ENCODE measurements at regions not wholly inside any gene's neighbourhood (a gene's known extent, or its start where the extent isn't known, plus 50 kb on each side); places are given as distances from the start of the nearest gene placed in this dataset.

- Histone ChIP-seq H3K4me1 (ENCODE audit: control insufficient read depth, insufficient read depth, low read length) (no peaks in the 10 kb centered on the region), H3K9me3 (ENCODE audit: control insufficient read depth, low read length) (no peaks in the 10 kb centered on the region), H3K9ac (ENCODE audit: extremely low read depth, low read length, poor library complexity, severe bottlenecking) (no peak overlapping the region), H3K4me3 (ENCODE audit: low read length) (no peak overlapping the region), H3K27me3 (ENCODE audit: control insufficient read depth, insufficient read depth, low read length, poor library complexity, severe bottlenecking) (no peaks in the 10 kb centered on the region), H3K36me3 (ENCODE audit: control insufficient read depth, insufficient read depth, low read length) (no peaks in the 10 kb centered on the region), H3K27ac (ENCODE audit: low read depth, low read length) (no peak overlapping the region)
- Mint-ChIP-seq H3K27ac (no peak overlapping the region), H3K36me3 (ENCODE audit: low read depth) (no peaks in the 10 kb centered on the region), H3K27me3 (ENCODE audit: insufficient read depth) (peaks cover 7% of the 10 kb centered on the region), H3K9me3 (no peaks in the 10 kb centered on the region), H3K4me1 (peaks cover 10% of the 10 kb centered on the region), H3K4me3 (no peak overlapping the region)
- TF ChIP-seq, protein P1, sequence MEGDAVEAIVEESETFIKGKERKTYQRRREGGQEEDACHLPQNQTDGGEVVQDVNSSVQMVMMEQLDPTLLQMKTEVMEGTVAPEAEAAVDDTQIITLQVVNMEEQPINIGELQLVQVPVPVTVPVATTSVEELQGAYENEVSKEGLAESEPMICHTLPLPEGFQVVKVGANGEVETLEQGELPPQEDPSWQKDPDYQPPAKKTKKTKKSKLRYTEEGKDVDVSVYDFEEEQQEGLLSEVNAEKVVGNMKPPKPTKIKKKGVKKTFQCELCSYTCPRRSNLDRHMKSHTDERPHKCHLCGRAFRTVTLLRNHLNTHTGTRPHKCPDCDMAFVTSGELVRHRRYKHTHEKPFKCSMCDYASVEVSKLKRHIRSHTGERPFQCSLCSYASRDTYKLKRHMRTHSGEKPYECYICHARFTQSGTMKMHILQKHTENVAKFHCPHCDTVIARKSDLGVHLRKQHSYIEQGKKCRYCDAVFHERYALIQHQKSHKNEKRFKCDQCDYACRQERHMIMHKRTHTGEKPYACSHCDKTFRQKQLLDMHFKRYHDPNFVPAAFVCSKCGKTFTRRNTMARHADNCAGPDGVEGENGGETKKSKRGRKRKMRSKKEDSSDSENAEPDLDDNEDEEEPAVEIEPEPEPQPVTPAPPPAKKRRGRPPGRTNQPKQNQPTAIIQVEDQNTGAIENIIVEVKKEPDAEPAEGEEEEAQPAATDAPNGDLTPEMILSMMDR (conservative IDR thresholded peaks at IDR 0.05): no peak
- 100% methylated on average over 1 of the region's 1 CpG; no CpG with 5 or more reads in 1 of the 2 experiments for WGBS, 2 experiments (ENCODE audit: insufficient coverage in 1 of 2, insufficient read length in 1 of 2)
- no peak for DNase-seq
These were observed 413.0 kb downstream of the SOX2 start for GRCh38 chr3:182124716-182125115.

- Histone ChIP-seq H3K36me3 (ENCODE audit: control insufficient read depth, insufficient read depth, low read length) (no peaks in the 10 kb centered on the region), H3K4me3 (ENCODE audit: low read length) (no peak overlapping the region), H3K9me3 (ENCODE audit: control insufficient read depth, low read length) (no peaks in the 10 kb centered on the region), H3K27ac (ENCODE audit: low read depth, low read length) (no peak overlapping the region), H3K4me1 (ENCODE audit: control insufficient read depth, insufficient read depth, low read length) (no peaks in the 10 kb centered on the region), H3K9ac (ENCODE audit: extremely low read depth, low read length, poor library complexity, severe bottlenecking) (no peak overlapping the region), H3K27me3 (ENCODE audit: control insufficient read depth, insufficient read depth, low read length, poor library complexity, severe bottlenecking) (no peaks in the 10 kb centered on the region)
- no peaks in the 10 kb centered on the region for H3K36me3 Mint-ChIP-seq (ENCODE audit: low read depth)
- H3K4me1 Mint-ChIP-seq: no peaks in the 10 kb centered on the region
- no peaks in the 10 kb centered on the region for H3K9me3 Mint-ChIP-seq
- TF ChIP-seq, protein P1 (conservative IDR thresholded peaks at IDR 0.05): no peak
- H3K27ac Mint-ChIP-seq: no peak overlapping the region
- H3K4me3 Mint-ChIP-seq: no peak overlapping the region
- peaks cover 15% of the 10 kb centered on the region for H3K27me3 Mint-ChIP-seq (ENCODE audit: insufficient read depth)
- no peak for DNase-seq
- WGBS, 2 experiments (ENCODE audit: insufficient coverage in 1 of 2, insufficient read length in 1 of 2): 68 to 80% methylated on average over 3 to 6 of the region's 9 CpGs
These were observed 418.0 kb downstream of the SOX2 start for GRCh38 chr3:182129740-182130139.

DNA sequence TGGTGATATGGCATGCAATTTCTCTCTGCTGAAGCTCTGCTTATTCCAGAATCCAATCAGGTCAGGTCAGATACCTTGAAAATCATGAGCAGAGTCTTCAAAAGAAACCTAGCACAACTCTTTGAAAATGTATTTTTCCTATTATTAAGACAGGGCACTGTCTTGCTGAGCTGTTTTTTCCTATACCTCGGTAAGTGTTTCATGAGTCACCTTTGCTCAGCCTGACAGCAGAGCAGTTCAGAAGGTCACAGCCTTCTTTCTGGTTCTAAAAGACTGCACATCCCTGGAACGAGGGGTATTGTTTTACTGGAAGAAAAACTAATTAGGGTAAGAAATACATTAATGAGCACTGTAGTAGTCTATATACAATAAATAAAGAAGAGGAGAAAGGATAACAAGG is 422.0 kb downstream of the SOX2 start:
- Mint-ChIP-seq H3K9me3 (no peaks in the 10 kb centered on the region), H3K4me3 (no peak overlapping the region), H3K27me3 (ENCODE audit: insufficient read depth) (peaks cover 28% of the 10 kb centered on the region), H3K4me1 (peaks cover 3% of the 10 kb centered on the region), H3K36me3 (ENCODE audit: low read depth) (no peaks in the 10 kb centered on the region), H3K27ac (no peak overlapping the region)
- Histone ChIP-seq H3K9ac (ENCODE audit: extremely low read depth, low read length, poor library complexity, severe bottlenecking) (no peak overlapping the region), H3K4me3 (ENCODE audit: low read length) (no peak overlapping the region), H3K4me1 (ENCODE audit: control insufficient read depth, insufficient read depth, low read length) (no peaks in the 10 kb centered on the region), H3K36me3 (ENCODE audit: control insufficient read depth, insufficient read depth, low read length) (no peaks in the 10 kb centered on the region), H3K9me3 (ENCODE audit: control insufficient read depth, low read length) (no peaks in the 10 kb centered on the region), H3K27me3 (ENCODE audit: control insufficient read depth, insufficient read depth, low read length, poor library complexity, severe bottlenecking) (peaks cover 8% of the 10 kb centered on the region), H3K27ac (ENCODE audit: low read depth, low read length) (no peak overlapping the region)
- TF ChIP-seq, protein P1 (conservative IDR thresholded peaks at IDR 0.05): no peak
- 80 to 89% methylated on average over 1 to 2 of the region's 2 CpGs for WGBS, 2 experiments (ENCODE audit: insufficient coverage in 1 of 2, insufficient read length in 1 of 2)
- no peak for DNase-seq
